CD4-positive, alpha-beta T cell (primary cell): ENCODE measurements at regions not wholly inside any gene's neighbourhood (a gene's known extent, or its start where the extent isn't known, plus 50 kb on each side); places are given as distances from the start of the nearest gene placed in this dataset.

Experiments
- ATAC-seq: fragments of 200-7000 bp; cut with Tn5 transposase; one replicate; pipeline ENCODE4 v1.10.0; 2022; ENCODE audit warnings: mild to moderate bottlenecking; ENCODE audit not compliant: poor library complexity
- CTCF ChIA-PET: fragments of 350-600 bp; sonication (Branson Sonifier 250); formaldehyde crosslinking; loops from one replicate; lab custom pipeline; 2021; ENCODE audit warnings: antibody characterized with exemption, inconsistent platforms; lab: Charles Lee
- POLR2A ChIA-PET: fragments of 350-600 bp; sonication (Branson Sonifier 250); formaldehyde crosslinking; loops from one replicate; lab custom pipeline; 2021; ENCODE audit warnings: antibody characterized with exemption, inconsistent platforms; lab: Charles Lee
- DNase-seq, 14 experiments: peaks; one replicate each; pipeline ENCODE4 v3.0.0-alpha.2; 2013 to 2020; ENCODE audit warnings: mixed read lengths in 2 of 14
- H3K27ac ChIP-seq, 2 donors: one replicate each; pipeline versions ENCODE4 v1.5.1 to v1.7.0; 2013; ENCODE audit warnings: low read length in 2 of 2, low read depth in 1 of 2, mild to moderate bottlenecking in 1 of 2
- H3K27me3 ChIP-seq, 2 experiments: 1 replicate in 1 of 2; 2 replicates in 1 of 2; pipeline versions ENCODE4 v1.6.1 to v1.7.0; 2013; ENCODE audit warnings: low read length in 2 of 2, control low read depth in 1 of 2, mild to moderate bottlenecking in 1 of 2, moderate library complexity in 1 of 2; ENCODE audit not compliant: insufficient read depth in 2 of 2, control insufficient read depth in 1 of 2
- H3K36me3 ChIP-seq: one replicate; pipeline ENCODE4 v1.6.1; 2013; ENCODE audit warnings: low read length, control low read depth; ENCODE audit not compliant: insufficient read depth
- H3K4me1 ChIP-seq: one replicate; pipeline ENCODE4 v1.6.1; 2013; ENCODE audit warnings: low read length, control low read depth; ENCODE audit not compliant: insufficient read depth
- H3K4me3 ChIP-seq: one replicate; pipeline ENCODE4 v1.5.1; 2013; ENCODE audit warnings: mild to moderate bottlenecking, low read length, moderate library complexity
- H3K9me3 ChIP-seq, 2 experiments: 1 replicate in 1 of 2; 2 replicates in 1 of 2; pipeline versions ENCODE4 v1.6.1 to v1.7.0; 2013; ENCODE audit warnings: low read length in 2 of 2, mild to moderate bottlenecking in 2 of 2, control low read depth in 1 of 2, moderate library complexity in 1 of 2; ENCODE audit not compliant: control insufficient read depth in 1 of 2, insufficient read depth in 1 of 2
- H3K27ac Mint-ChIP-seq: one replicate; pipeline ENCODE4 v1.8.0; 2020; ENCODE audit warnings: mixed read lengths
- H3K27me3 Mint-ChIP-seq: one replicate; pipeline ENCODE4 v1.8.0; 2021; ENCODE audit warnings: mixed read lengths
- H3K36me3 Mint-ChIP-seq: one replicate; pipeline ENCODE4 v1.8.0; 2021; ENCODE audit warnings: low read depth, mixed read lengths
- H3K4me1 Mint-ChIP-seq: one replicate; pipeline ENCODE4 v1.8.0; 2021; ENCODE audit warnings: low read depth, mixed read lengths
- H3K4me3 Mint-ChIP-seq: one replicate; pipeline ENCODE4 v1.8.0; 2020; ENCODE audit warnings: mild to moderate bottlenecking, mixed read lengths
- H3K9me3 Mint-ChIP-seq: one replicate; pipeline ENCODE4 v1.8.0; 2020; ENCODE audit warnings: mixed read lengths
- intact Hi-C, 2 experiments: fragments of 100-400 bp; cut with DNase I in 1 of 2; cut with micrococcal nuclease in 1 of 2; formaldehyde crosslinking; loops; one replicate each; pipeline versions ENCODE4 v1.15.1 to v1.9.0; 2023 to 2025; cut with DNase I, micrococcal nuclease
- TF ChIP-seq, protein P1 (sequence below): fragments of 200-600 bp; IDR thresholded peaks from one replicate; pipeline ENCODE4 v1.8.0; 2022; ENCODE audit warnings: antibody characterized with exemption, mild to moderate bottlenecking

DNA sequence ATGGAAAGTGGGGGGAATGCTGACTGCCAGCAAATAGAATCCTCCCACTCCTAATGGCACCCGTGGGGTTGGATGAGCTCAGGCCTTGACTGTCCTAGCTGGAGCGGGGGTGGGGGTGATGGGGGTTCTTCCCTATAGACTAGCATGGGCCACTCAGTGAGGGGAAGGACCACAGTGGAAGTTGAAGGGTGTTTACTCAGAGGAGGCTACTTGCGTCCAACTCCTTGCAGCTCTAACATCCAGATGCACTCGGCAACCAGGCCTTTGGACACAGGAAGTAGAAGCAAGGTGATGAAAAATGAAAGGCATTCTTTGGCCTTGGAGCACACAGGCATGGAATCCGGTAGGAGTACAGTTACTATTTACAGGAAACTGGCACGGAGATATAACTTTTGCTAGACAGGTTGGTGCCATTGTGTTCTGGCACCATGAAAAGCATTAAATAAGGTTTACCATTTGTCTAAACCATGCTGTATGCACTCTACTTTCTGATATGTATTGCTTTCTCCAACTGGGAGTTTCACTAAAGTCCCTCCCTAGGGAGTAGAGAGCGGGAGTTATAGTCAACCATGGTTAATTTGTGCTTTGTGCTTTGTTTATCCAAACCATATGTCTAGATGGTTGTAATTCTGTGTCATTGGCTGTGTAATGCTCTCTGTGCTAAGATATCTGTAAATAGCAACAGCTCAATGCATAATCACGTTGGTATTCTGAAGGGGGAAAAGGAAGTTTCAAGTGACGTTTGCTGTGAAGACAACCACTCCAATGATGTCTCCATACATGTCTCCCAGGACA, 125.3 kb downstream of the TSHZ3 start:
- Mint-ChIP-seq H3K27me3 (no peaks in the 10 kb centered on the region), H3K27ac (no peak overlapping the region), H3K36me3 (no peaks in the 10 kb centered on the region), H3K4me1 (peaks cover 11% of the 10 kb centered on the region), H3K9me3 (peaks cover 9% of the 10 kb centered on the region), H3K4me3 (no peak overlapping the region)
- intact Hi-C loops, result no loop called here
- ChIA-PET POLR2A (no interaction called here), CTCF (no interaction called here)
- H3K4me1 ChIP-seq, result peaks cover 4% of the 10 kb centered on the region
- H3K9me3 ChIP-seq, result no peaks in the 10 kb centered on the region
- no peak overlapping the region for H3K4me3 ChIP-seq
- TF ChIP-seq, protein P1, sequence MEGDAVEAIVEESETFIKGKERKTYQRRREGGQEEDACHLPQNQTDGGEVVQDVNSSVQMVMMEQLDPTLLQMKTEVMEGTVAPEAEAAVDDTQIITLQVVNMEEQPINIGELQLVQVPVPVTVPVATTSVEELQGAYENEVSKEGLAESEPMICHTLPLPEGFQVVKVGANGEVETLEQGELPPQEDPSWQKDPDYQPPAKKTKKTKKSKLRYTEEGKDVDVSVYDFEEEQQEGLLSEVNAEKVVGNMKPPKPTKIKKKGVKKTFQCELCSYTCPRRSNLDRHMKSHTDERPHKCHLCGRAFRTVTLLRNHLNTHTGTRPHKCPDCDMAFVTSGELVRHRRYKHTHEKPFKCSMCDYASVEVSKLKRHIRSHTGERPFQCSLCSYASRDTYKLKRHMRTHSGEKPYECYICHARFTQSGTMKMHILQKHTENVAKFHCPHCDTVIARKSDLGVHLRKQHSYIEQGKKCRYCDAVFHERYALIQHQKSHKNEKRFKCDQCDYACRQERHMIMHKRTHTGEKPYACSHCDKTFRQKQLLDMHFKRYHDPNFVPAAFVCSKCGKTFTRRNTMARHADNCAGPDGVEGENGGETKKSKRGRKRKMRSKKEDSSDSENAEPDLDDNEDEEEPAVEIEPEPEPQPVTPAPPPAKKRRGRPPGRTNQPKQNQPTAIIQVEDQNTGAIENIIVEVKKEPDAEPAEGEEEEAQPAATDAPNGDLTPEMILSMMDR, result no peak
- no peaks in the 10 kb centered on the region for H3K27me3 ChIP-seq
- ATAC-seq, result no peak
- no peak for DNase-seq
- H3K36me3 ChIP-seq, result no peaks in the 10 kb centered on the region
- no peak overlapping the region for H3K27ac ChIP-seq

DNA sequence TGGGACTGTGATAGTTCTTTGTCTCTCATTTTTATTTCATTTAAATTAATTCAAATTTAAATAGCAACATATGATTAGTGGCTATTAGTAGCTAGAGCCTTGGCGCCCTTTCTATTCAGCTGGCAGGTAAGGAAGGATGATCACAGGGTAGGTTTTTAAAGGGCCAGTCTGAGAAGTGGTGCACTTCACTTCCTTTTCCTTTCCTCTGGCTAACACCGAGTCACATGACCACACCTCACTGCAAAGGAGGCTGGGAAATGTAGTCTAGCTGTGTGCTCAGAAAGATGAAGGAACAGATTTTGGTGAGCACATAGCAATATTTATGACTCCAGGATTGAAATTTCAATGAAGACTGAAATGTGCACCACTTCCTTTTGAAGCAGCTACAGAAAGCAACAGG, 128.7 kb downstream of the TSHZ3 start:
- Mint-ChIP-seq H3K27me3 (no peaks in the 10 kb centered on the region), H3K36me3 (no peaks in the 10 kb centered on the region), H3K4me3 (no peak overlapping the region), H3K9me3 (peaks cover 9% of the 10 kb centered on the region), H3K4me1 (peaks cover 11% of the 10 kb centered on the region), H3K27ac (no peak overlapping the region)
- no peaks in the 10 kb centered on the region for H3K9me3 ChIP-seq
- no peaks in the 10 kb centered on the region for H3K27me3 ChIP-seq
- H3K4me1 ChIP-seq, result peaks cover 4% of the 10 kb centered on the region
- H3K27ac ChIP-seq, result no peak overlapping the region
- TF ChIP-seq, protein P1, result no peak
- peak; percentile 86 for ATAC-seq
- ChIA-PET CTCF (interaction anchor here (0.7 kb wide), 1 partner anchor 13 kb away, joined by 3 read pairs; no protein-coding TSS in a partner anchor), POLR2A (no interaction called here)
- H3K4me3 ChIP-seq, result no peak overlapping the region
- intact Hi-C loops, result no loop called here
- peak in 6 of 14 experiments; percentile 10 to 76 (median 44) for DNase-seq
- no peaks in the 10 kb centered on the region for H3K36me3 ChIP-seq

DNA sequence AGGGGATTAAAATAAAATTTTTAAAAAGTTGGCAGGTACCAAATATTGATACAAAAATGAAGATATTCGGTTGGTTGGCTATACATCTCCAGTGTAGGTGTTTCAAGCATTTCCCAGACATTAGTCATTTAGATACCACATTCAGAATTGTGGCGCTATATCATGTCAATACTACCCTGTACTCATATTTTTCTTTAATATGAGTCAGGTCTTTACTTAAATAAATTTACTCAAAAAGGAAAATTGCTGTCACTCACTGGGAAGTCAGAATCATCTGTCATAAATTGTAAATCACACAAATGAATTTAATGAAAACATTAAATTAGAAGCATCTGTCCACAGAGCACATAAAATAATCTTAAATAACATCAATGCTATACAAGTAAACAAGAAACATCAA, 134.2 kb downstream of the TSHZ3 start:
- H3K4me3 ChIP-seq, result no peak overlapping the region
- intact Hi-C loops, result loop anchor here (2.0 to 10.0 kb wide), 4 partner anchors 126 to 1500 kb away; partner anchors contain the start of gene C19orf12 (in 1 of the 2)
- H3K4me1 ChIP-seq, result peaks cover 16% of the 10 kb centered on the region
- H3K27me3 ChIP-seq, result no peaks in the 10 kb centered on the region
- TF ChIP-seq, protein P1, result no peak
- DNase-seq (no peak), ATAC-seq (no peak)
- ChIA-PET CTCF (no interaction called here), POLR2A (no interaction called here)
- H3K27ac Mint-ChIP-seq, result peak overlapping the region; percentile 83
- H3K4me1 Mint-ChIP-seq, result peaks cover 28% of the 10 kb centered on the region
- H3K36me3 Mint-ChIP-seq, result no peaks in the 10 kb centered on the region
- peaks cover 2% of the 10 kb centered on the region for H3K9me3 Mint-ChIP-seq
- H3K4me3 Mint-ChIP-seq, result no peak overlapping the region
- no peaks in the 10 kb centered on the region for H3K27me3 Mint-ChIP-seq
- no peaks in the 10 kb centered on the region for H3K9me3 ChIP-seq
- no peak overlapping the region for H3K27ac ChIP-seq
- no peaks in the 10 kb centered on the region for H3K36me3 ChIP-seq
